H9 (cell line): ENCODE measurements at regions not wholly inside any gene's neighbourhood (a gene's known extent, or its start where the extent isn't known, plus 50 kb on each side); places are given as distances from the start of the nearest gene placed in this dataset.

ENCODE experiments used
- DNase-seq: peaks from one replicate; pipeline ENCODE4 v3.0.0-alpha.2; 2017
- H2AFZ ChIP-seq: one replicate; pipeline ENCODE4 v1.6.1; 2013; ENCODE audit warnings: mild to moderate bottlenecking, low read length, control low read depth, moderate library complexity
- H2AK5ac ChIP-seq: 2 replicates; pipeline ENCODE4 v1.6.1; 2013; ENCODE audit warnings: low read length, control low read depth, mixed read lengths; ENCODE audit not compliant: insufficient read length
- H2BK120ac ChIP-seq: one replicate; pipeline ENCODE4 v1.6.1; 2013; ENCODE audit warnings: low read depth, mild to moderate bottlenecking, low read length, control low read depth, inconsistent platforms; ENCODE audit not compliant: poor library complexity, severe bottlenecking
- H2BK12ac ChIP-seq: 2 replicates; pipeline ENCODE4 v1.6.1; 2013; ENCODE audit warnings: low read length, control low read depth, mixed read lengths, low read depth; ENCODE audit not compliant: insufficient read length
- H2BK15ac ChIP-seq: 2 replicates; pipeline ENCODE4 v1.6.1; 2013; ENCODE audit warnings: low read depth, low read length, control low read depth
- H2BK20ac ChIP-seq: one replicate; pipeline ENCODE4 v1.6.1; 2013; ENCODE audit warnings: low read depth, mild to moderate bottlenecking, low read length, control low read depth, inconsistent platforms; ENCODE audit not compliant: poor library complexity, severe bottlenecking
- H2BK5ac ChIP-seq: 2 replicates; pipeline ENCODE4 v1.6.1; 2013; ENCODE audit warnings: low read length, control low read depth, mixed read lengths; ENCODE audit not compliant: insufficient read length
- H3K14ac ChIP-seq: 2 replicates; pipeline ENCODE4 v1.6.1; 2013; ENCODE audit warnings: low read length, control low read depth; ENCODE audit not compliant: insufficient read depth
- H3K18ac ChIP-seq: 2 replicates; pipeline ENCODE4 v1.6.1; 2013; ENCODE audit warnings: low read depth, mild to moderate bottlenecking, mixed read lengths, low read length, control low read depth; ENCODE audit not compliant: insufficient read length
- H3K23ac ChIP-seq: 2 replicates; pipeline ENCODE4 v1.6.1; 2013; ENCODE audit warnings: low read length, control low read depth, mixed read lengths, low read depth; ENCODE audit not compliant: insufficient read length
- H3K23me2 ChIP-seq: 2 replicates; pipeline ENCODE4 v1.6.1; 2013; ENCODE audit warnings: low read depth, mild to moderate bottlenecking, mixed read lengths, low read length, control low read depth; ENCODE audit not compliant: insufficient read length, poor library complexity, severe bottlenecking
- H3K27ac ChIP-seq: 2 replicates; pipeline ENCODE4 v1.5.1; 2013; ENCODE audit warnings: low read length, control low read depth, mixed read lengths, low read depth; ENCODE audit not compliant: insufficient read length
- H3K27me3 ChIP-seq: 2 replicates; pipeline ENCODE4 v1.6.1; 2013; ENCODE audit warnings: low read length, control low read depth, inconsistent platforms; ENCODE audit not compliant: insufficient read depth
- H3K4ac ChIP-seq: 2 replicates; pipeline ENCODE4 v1.6.1; 2013; ENCODE audit warnings: low read depth, mild to moderate bottlenecking, control low read depth, inconsistent platforms, low read length, moderate library complexity
- H3K4me1 ChIP-seq: 2 replicates; pipeline ENCODE4 v1.6.1; 2013; ENCODE audit warnings: low read length, control low read depth, inconsistent platforms; ENCODE audit not compliant: insufficient read depth
- H3K4me2 ChIP-seq: 2 replicates; pipeline ENCODE4 v1.6.1; 2013; ENCODE audit warnings: low read length, control low read depth, mixed read lengths; ENCODE audit not compliant: insufficient read length, insufficient read depth
- H3K56ac ChIP-seq: 2 replicates; pipeline ENCODE4 v1.6.1; 2013; ENCODE audit warnings: low read depth, mild to moderate bottlenecking, mixed read lengths, low read length, control low read depth; ENCODE audit not compliant: insufficient read length
- H3K79me1 ChIP-seq: 2 replicates; pipeline ENCODE4 v1.6.1; 2013; ENCODE audit warnings: low read depth, mild to moderate bottlenecking, moderate library complexity, low read length, control low read depth, inconsistent platforms; ENCODE audit not compliant: insufficient read depth, poor library complexity, severe bottlenecking
- H3K79me2 ChIP-seq: 2 replicates; pipeline ENCODE4 v1.6.1; 2013; ENCODE audit warnings: low read length, control low read depth, inconsistent platforms; ENCODE audit not compliant: insufficient read depth
- H3K9ac ChIP-seq: 2 replicates; pipeline ENCODE4 v1.6.1; 2013; ENCODE audit warnings: low read length, control low read depth, mixed read lengths; ENCODE audit not compliant: insufficient read length; ENCODE audit errors: extremely low read depth
- H3K9me3 ChIP-seq: one replicate; pipeline ENCODE4 v1.6.1; 2013; ENCODE audit warnings: low read depth, low read length, inconsistent platforms; ENCODE audit not compliant: control insufficient read depth
- H3T11ph ChIP-seq: one replicate; pipeline ENCODE4 v1.6.1; 2013; ENCODE audit warnings: mild to moderate bottlenecking, low read length, control low read depth, inconsistent platforms
- H4K20me1 ChIP-seq: one replicate; pipeline ENCODE4 v1.6.1; 2013; ENCODE audit not compliant: control insufficient read depth, insufficient read length, insufficient read depth
- H4K5ac ChIP-seq: 2 replicates; pipeline ENCODE4 v1.6.1; 2013; ENCODE audit warnings: low read depth, mild to moderate bottlenecking, mixed read lengths, low read length, control low read depth; ENCODE audit not compliant: insufficient read length
- H4K8ac ChIP-seq: replicated peaks from 2 replicates; pipeline ENCODE4 v1.6.1; 2013; ENCODE audit warnings: low read length, control low read depth, mixed read lengths, low read depth; ENCODE audit not compliant: insufficient read length
- H4K91ac ChIP-seq: 2 replicates; pipeline ENCODE4 v1.6.1; 2013; ENCODE audit warnings: low read depth, mild to moderate bottlenecking, moderate library complexity, mixed read lengths, low read length, control low read depth; ENCODE audit not compliant: insufficient read length
- H3K27ac Mint-ChIP-seq, 3 experiments: 2 replicates in 2 of 3; 3 replicates in 1 of 3; pipeline ENCODE4 v1.8.0; 2020 to 2021; ENCODE audit warnings: mixed read lengths in 3 of 3, mild to moderate bottlenecking in 1 of 3, moderate library complexity in 1 of 3
- H3K27me3 Mint-ChIP-seq: 2 replicates; pipeline ENCODE4 v1.8.0; 2021; ENCODE audit warnings: low read depth, mild to moderate bottlenecking, moderate library complexity, mixed read lengths
- H3K36me3 Mint-ChIP-seq, 3 experiments: 2 replicates in 2 of 3; 3 replicates in 1 of 3; pipeline ENCODE4 v1.8.0; 2020 to 2021; ENCODE audit warnings: low read depth in 3 of 3, mixed read lengths in 3 of 3; ENCODE audit not compliant: insufficient read depth in 1 of 3
- H3K4me1 Mint-ChIP-seq, 2 experiments: 2 replicates each; pipeline ENCODE4 v1.8.0; 2020; ENCODE audit warnings: mixed read lengths in 2 of 2
- H3K4me3 Mint-ChIP-seq, 2 experiments: 2 replicates in 1 of 2; 3 replicates in 1 of 2; pipeline ENCODE4 v1.8.0; 2020 to 2021; ENCODE audit warnings: mild to moderate bottlenecking in 2 of 2, mixed read lengths in 2 of 2, moderate library complexity in 1 of 2
- H3K9me3 Mint-ChIP-seq, 2 experiments: 2 replicates in 1 of 2; 3 replicates in 1 of 2; pipeline ENCODE4 v1.8.0; 2020; ENCODE audit warnings: mild to moderate bottlenecking in 2 of 2, mixed read lengths in 2 of 2, moderate library complexity in 1 of 2
- CTCF ChIP-seq: fragments of 200-600 bp; sonication (generic); conservative IDR thresholded peaks from 3 replicates; pipeline ENCODE4 v1.8.0; 2021; ENCODE audit warnings: antibody characterized with exemption, mild to moderate bottlenecking
- WGBS: extraction: QIAGEN DNeasy Blood & Tissue Kit; methylation state at CpG from one replicate; pipeline ENCODE4 v1.1.7; 2013; ENCODE audit warnings: missing lambda C conversion rate, low lambda C conversion rate, mixed read lengths; ENCODE audit not compliant: insufficient read length; ENCODE audit errors: extremely low coverage; 5-methylcytosine and 5-hydroxymethylcytosine counted together

DNA sequence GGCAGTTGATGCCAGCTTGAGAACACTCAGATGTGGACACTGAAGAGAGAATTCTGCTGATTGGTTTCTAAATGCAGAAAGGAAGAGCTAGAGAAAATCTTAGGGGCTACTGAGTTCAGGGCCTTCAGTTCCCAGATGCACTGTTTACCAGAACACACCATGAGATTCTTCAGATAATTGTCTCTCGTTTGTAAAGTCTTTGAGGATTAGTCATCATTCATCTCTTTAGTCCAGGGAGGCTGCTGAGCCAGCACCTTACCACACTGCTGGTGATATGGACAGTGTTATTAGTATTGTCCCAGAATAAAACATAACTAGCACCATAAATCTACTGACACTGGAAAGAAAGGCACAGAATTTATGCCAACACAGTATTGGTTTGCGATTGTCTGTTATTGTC is 690.8 kb upstream of the CELF4 start:
- WGBS: no CpG with 5 or more reads among the region's 2 CpGs
- H3K27ac ChIP-seq: no peak overlapping the region
- no peak overlapping the region for H4K5ac ChIP-seq
- no peaks in the 10 kb centered on the region for H3K9me3 ChIP-seq
- no peaks in the 10 kb centered on the region; the same call in 1 of the 2 replicates for H3K4me1 ChIP-seq
- H3K27me3 Mint-ChIP-seq: peaks cover 2% of the 10 kb centered on the region; the same call in 1 of the 2 replicates
- no peaks in the 10 kb centered on the region for H3K79me1 ChIP-seq
- H2AFZ ChIP-seq: no peak overlapping the region
- H3K14ac ChIP-seq: no peak overlapping the region
- peaks cover 12 to 17% of the 10 kb centered on the region in 2 experiments for H3K4me1 Mint-ChIP-seq
- H3K4ac ChIP-seq: no peak overlapping the region
- H3K36me3 Mint-ChIP-seq: no peaks in the 10 kb centered on the region
- H2BK20ac ChIP-seq: no peak overlapping the region
- no peak overlapping the region for H3K4me3 Mint-ChIP-seq
- no peak overlapping the region for H4K91ac ChIP-seq
- H2BK12ac ChIP-seq: no peak overlapping the region
- H3T11ph ChIP-seq: no peak overlapping the region
- no peak overlapping the region for H2AK5ac ChIP-seq
- no peaks in the 10 kb centered on the region for H3K23me2 ChIP-seq
- no peaks in the 10 kb centered on the region for H3K27me3 ChIP-seq
- no peak overlapping the region for H2BK15ac ChIP-seq
- H3K23ac ChIP-seq: no peak overlapping the region
- no peak overlapping the region for H3K56ac ChIP-seq
- no peak overlapping the region for H3K18ac ChIP-seq
- H3K9ac ChIP-seq: no peak overlapping the region
- no peaks in the 10 kb centered on the region for H3K79me2 ChIP-seq
- no peak overlapping the region for H2BK120ac ChIP-seq
- no peak for DNase-seq
- H3K27ac Mint-ChIP-seq: peak overlapping the region in 1 of 3 experiments; percentile 77; a peak in 1 of 7 replicates
- H3K4me2 ChIP-seq: no peak overlapping the region
- no peaks in the 10 kb centered on the region for H4K20me1 ChIP-seq
- TF ChIP-seq CTCF: no peak
- no peak overlapping the region for H4K8ac ChIP-seq
- H3K9me3 Mint-ChIP-seq: no peaks in the 10 kb centered on the region
- no peak overlapping the region for H2BK5ac ChIP-seq
